ENCODE measurements at regions not wholly inside any gene's neighbourhood (a gene's known extent, or its start where the extent isn't known, plus 50 kb on each side); places are given as distances from the start of the nearest gene placed in this dataset.
"Not testable (repeated sequence)": the region's sequence is repeated elsewhere in the genome, so short reads cannot be mapped to it uniquely, and the experiment has no call there.

DNA sequence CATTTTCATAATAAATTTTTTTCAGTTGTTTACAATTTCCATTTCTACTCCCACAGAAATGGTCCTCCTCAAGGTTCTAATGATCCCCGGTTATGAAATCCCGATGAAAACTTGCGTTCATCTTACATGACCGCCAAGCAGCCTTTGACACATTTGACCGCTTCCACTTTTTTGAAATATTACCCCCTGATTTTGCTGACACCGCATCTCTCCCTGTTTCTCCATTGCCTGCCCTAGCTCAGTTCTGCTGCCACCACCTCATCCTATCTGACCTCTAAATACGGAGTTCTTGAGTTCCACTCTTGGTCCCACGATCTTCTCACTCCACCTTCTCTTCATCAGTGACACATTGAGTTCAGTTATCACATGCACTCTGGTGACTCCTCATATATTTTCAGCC is 74.1 kb downstream of the SLC35B3 start:
- no peak for DNase-seq (ENCODE audit: low spot score)

DNA sequence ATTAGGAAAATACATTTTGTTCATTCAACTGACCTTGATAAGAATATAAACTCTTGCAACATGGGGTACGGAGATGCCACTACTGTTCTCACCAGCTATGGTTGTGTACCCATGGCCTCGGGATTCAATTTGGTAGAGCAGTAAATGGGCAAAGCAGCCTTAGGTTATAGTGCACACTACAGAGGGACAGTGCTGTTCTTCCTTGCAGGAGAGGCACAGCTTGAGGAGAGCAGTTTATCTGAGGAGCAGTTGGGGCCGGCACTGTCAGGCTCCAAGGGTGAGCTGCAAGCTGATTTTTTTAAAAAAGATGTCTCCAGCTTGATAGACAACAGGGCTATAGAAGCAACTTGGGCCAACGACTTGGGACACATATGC is 82.4 kb downstream of the SLC35B3 start:
- no peak for DNase-seq (ENCODE audit: low spot score)

DNA sequence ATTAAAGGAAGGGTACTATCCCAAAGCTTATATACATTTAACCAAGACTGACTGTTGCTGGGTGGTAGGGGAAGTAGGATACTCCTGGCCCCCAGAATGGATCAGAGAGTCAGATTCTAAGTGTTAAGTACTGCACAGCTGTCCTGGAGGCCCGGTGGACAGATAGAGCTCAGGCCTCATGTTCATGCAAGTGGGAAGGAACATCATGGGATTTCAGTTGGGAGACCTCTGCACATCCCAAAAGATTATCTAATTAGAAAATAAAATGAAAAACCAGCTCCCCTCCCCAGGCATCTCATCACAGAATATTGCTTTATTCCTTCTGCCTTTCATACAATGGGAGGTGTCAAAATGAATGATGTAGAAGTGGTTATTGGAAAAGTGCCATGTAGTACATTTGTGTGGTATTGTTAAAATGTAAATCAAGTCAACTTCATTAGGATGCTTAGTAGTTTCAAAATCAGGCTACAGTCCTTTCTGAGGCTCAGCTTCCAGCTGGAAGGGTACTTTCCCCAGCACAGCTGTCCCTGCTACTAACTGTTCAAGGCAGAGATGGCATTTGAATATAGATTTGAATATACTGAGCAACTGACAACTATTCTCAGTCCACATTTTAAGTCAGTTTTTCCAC is 82.9 kb downstream of the SLC35B3 start:
- DNase-seq (ENCODE audit: low spot score) = no peak

DNA sequence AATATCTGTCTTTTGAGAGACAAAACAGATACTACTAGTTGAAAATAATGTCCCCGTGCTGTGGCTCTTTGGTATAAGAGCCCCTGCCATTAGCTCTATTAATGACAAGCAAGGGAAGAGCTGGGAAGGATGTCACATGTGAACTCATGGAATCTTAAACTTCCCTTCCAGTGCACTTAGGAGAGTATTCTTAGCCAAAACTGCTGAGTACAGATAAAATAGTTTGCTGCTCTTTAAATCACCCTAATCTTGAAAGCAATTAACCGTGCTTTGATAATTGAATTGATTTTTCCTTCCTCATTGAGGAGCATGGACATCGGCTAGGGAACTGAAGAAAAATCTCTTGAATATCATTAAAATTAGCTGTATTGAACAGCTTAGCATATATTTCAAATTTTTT is 91.7 kb downstream of the SLC35B3 start:
- DNase-seq (ENCODE audit: low spot score) = no peak

DNA sequence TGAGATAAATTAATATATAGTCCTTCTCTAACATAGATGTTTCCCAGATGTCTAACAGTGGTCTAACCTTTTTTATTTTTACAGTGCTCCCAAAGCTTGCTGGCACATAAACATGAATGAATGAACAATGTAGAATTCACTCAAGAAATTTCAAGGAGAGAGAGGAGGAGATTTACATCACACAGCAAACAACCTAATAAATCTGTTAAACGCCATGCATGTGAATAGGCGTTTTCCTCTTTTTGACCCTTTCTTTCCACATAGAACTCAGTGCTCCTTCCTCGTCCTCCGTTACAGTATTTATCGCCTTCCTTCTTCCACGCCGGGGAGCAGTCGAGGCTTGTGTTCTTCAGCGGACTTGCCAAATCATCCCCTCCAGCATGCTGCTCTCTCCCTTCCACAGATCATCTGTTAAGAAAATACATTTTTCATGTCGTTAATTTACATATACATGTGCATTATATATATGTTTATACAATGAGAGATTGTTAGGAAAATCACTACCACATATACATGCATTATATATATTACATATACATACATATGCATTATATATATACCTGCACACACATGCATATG is 93.0 kb downstream of the SLC35B3 start:
- DNase-seq (ENCODE audit: low spot score) = no peak

DNA sequence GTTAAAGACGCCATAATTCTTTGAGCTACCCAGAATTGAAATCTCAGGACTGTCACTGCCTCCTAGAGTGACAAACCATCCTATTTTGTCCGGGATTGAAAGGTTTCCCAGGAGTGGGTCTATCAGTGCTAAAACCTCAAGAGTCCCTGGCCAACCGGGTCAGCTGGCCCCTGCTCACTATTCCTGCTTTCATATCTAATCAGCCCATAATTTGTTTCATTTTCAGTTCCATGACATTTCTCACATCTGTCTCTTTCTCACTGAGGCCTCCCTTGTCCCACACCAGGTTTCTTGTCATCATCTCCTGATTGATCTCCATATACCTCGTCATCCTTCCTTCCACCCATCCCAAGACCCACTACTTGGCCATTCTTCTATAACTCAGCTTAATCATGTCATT is 98.2 kb downstream of the SLC35B3 start:
- no peak for DNase-seq (ENCODE audit: low spot score)

DNA sequence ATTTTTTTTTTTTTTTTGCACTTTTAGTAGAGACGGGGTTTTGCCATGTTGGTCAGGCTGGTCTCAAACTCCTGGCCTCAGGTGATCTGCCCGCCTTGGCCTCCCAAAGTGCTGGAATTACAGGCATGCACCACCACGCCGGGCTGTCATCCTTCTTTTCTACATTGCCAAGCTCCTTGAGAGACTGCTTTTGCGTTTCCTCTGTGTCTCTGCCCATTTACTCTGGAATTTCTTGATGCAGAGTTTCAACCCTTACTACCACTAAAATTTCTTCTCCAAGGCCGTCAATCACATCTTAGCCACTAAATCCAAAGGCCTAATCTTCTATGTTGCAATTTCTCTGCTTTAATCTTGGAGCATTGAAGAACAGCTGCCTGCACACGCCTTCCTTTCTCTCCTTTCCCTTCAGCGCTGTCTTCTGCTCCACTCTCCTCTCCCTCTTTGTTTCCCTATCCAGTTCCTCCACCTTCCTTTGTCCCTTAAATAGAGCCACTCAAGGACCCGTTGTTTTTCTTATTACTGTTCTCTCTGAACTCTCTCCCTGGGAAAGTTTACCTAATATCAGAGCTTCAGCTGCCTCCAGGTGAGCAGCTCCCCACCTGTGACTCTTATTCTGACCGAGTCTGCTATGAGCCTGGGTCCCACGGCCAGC is 98.8 kb downstream of the SLC35B3 start:
- no peak for DNase-seq (ENCODE audit: low spot score)

DNA sequence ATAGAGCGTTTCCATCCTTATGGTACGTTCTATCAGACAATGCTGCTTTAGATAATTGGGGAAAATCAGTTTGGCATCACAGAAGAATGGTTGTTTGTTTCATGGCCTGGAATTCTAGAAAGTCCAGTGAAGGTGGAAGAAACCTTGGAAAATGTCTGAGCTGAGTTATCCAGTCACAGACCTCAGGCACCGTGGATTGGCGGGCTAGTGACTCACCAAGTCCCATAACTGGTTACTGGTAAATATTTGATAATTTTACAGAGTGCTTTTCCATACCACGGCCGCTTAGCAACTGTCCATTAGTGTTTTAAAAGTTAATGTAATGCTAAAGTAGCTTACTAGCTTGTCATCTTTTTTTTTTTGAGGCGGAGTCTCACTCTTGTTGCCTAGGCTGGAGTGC is 99.4 kb downstream of the SLC35B3 start:
- DNase-seq (ENCODE audit: low spot score) = no peak

DNA sequence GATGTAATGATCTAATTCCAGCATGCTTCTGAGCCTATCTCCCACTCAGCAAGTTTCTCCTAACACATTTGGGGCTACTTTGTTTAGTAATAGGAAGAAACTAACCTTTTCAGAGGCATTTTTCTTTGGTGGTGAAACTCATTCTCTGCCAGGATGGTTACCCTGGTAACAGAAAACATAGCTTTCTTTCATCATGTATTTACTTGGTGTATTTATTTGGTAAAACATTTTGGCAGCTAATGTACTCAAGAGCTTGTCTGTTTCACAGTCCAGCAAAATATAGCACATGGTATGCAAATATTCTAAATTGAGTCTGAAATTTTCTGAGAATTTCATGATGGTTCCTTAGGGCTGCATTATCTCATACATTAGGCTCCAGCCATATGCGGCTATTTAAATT is 100.0 kb downstream of the SLC35B3 start:
- no peak for DNase-seq (ENCODE audit: low spot score)

DNA sequence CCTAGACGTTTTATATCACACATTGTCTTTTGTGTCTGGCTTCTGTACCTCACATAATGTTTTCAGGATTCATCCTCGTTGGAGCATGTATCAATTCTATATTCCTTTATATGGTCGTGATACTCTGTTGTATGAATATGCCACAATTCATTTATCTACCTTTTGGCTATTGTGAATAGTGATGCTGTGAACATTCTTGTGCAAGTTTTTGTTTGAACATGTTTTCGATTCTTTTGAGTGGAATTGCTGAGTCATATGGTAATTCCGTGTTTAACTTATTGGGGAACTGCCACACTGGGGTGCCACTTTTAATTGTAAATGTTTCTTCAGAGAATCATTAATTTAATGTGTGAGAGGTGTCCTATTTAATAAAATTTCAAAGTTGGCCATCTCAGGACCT is 101.2 kb downstream of the SLC35B3 start:
- DNase-seq (ENCODE audit: low spot score) = no peak

DNA sequence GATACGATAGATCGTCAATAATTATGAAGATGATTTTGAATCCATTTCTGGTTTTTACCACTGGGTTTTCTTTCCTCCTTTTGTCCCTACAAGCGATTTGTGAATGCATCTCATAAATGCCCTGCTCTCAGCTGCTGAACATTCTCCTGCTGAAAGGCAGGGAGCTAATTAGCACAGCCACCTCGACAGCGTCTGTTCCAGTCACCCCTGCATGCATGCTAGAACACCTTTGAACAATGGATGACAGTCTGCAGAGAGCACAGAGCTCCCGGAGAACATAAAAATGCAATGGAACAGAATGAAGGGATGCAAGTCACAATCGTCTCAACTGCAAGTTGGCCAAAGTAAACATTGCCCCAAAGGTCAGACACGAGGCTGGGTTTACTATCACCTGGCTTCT is 105.8 kb downstream of the SLC35B3 start:
- no peak for DNase-seq (ENCODE audit: low spot score)

DNA sequence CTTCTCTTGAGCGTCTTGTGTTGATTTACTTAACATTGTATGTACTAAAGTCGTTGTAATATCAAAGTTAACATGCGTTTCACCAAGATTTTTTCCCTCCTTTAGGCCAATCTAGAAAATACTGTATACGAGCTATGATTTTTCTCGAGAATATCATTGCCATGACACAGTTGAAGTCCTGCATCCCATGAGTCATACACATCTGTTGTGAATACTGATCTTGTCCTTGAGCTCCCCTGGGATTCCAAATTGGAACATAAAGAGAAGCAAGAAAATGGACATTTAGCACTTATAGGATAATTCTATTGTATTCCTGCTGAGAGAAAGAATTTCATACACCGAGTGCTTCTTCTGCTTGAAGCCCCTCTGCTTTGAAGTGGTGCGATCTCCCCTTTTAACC is 109.6 kb downstream of the SLC35B3 start:
- DNase-seq (ENCODE audit: low spot score) = no peak

DNA sequence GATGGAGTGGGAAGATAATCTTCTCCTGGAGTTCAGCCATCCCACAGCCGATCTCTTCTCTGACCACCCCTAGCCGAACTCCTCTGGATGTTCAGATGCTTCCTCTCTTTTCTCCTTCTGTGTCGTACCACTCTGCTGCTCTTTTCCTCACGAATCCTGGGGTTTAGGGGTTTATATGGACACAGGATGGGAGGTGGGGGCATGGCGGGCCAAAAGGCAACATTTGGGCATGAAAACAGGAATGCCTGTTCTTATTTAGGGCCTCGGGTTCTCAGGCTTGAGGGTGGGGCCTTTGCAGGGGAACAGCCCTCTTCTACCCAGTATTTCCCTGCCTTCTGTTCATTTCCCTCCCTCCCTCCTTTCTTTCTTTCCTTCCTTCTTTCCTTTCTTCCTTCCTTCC is 112.7 kb downstream of the SLC35B3 start:
- no peak for DNase-seq (ENCODE audit: low spot score)

DNA sequence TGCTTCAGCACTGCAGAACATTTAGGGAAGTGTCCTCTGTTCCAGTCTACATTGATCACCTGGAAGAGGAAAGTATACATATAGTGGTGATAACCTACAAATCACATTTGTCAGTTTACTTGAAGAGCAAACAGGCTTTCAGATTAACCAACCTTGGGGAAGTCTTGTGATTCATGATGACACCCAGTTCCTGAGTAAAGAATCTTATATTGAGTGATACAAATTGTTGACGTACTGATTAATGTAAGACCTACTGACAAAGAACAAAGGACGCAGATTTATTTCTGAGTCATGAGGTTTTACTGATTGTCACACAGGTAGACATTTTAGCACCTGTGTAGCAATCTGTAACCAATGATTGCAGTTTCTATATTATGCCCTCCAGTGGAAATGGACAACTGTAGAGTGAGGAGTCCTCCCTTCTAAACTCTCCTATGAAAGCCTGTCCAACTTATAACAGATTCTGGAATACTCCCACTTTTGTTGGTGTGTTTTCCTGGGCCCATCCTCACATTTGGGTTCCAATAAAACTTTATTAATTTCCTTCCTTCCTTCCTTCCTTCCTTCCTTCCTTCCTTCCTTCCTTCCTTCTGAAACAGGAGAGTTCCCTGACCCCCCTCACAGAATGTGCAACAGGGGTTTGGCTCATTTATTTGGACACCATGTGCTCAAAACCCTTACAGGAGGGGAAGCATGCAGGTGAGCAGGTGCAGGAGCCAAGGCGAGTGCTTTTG is 113.5 kb downstream of the SLC35B3 start:
- no peak for DNase-seq (ENCODE audit: low spot score)

DNA sequence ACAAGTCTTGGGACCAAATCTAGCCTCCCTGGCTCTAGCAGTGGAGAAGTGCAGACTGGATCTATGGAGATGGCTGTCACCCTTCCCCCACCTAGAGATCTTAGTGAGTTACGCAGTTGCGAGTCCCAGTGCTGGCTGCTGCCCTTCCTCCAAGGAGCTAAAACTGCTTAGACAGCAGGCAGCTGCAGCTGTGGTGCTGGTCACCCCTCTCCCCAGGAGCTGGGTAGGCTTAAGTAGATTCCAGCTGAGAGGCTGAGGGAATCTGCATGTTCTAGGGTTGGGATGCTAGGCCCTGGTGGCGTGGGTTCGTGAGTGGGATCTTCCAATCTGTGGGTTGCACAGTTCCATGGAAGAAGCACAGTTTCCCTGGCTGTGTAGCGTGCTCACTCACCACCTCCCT is 120.2 kb downstream of the SLC35B3 start:
- no peak for DNase-seq (ENCODE audit: low spot score)

DNA sequence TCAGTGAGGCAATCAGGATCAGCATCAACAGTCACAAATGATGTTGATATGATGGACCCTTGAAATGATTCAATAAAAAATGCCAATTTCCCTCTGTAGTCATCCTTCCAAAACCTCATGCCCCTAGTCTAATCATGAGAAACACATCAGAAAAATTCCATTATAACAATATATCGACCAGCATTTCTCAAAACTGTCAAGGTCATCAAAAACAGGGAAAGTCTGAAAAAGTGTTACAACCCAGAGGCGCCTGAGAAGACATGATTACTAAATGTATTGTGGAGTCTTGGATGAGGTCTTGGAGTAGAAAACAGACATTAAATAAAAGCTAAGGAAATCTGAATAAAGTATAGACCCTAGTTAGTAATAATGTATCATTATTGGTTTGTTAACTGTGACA is 133.8 kb downstream of the SLC35B3 start:
- no peak for DNase-seq (ENCODE audit: low spot score)

DNA sequence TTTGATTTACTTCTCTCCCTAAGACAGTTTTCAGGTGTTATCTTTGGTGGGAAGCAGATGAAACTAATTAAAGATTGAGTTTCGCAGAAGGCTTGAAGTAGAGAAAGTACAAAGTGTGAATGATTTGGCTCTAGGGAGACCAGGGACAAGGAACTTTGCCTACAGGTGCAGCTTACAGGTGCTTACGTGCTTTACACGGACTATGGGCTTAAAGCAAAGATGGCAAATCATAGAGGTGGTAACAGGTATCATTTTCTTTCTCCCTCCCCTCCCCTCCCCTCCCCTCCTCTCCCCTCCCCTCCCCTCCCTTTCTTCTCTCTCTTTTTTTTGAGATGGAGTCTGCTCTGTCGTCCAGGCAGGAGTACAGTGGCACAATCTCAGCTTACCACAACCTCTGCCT is 136.3 kb downstream of the SLC35B3 start:
- no peak for DNase-seq (ENCODE audit: low spot score)

DNA sequence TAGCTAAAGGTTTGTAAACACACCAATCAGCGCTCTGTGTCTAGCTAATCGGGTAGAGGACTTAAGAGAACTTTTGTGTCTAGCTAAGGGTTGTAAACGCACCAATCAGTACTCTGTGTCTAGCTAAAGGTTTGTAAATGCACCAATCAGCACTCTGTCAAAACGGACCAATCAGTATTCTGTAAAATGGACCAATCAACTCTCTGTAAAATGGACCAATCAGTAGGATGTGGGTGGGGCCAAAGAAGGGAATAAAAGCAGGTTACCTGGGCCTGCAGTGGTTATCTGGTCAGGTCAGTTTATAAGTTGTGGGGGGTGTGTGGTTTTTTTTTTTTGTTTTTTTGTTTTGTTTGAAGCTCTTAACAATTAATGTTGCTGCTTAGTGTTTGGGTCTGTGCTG is 152.4 kb downstream of the SLC35B3 start:
- not testable (repeated sequence) for DNase-seq (ENCODE audit: low spot score)

DNA sequence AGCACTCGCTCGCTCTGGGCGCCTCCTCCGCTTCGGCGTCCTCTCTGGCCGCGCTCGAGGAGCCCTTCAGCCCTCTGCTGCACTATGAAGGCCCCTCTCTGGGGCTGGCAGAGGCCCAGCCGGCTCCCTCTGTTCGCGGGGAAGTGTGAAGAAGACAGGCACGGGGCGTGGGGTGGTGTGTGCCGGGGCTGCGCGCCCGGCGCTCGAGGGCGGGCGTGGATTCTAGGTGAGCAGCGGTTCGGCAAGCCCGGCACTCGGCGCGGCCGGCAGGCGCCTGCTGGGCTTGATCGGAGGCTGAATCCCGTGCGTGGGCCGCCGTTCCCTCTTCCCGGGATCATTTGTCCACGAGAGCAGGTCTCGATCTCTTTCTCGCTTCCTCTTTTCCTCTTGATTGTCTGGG is 153.0 kb downstream of the SLC35B3 start:
- no peak for DNase-seq (ENCODE audit: low spot score)

DNA sequence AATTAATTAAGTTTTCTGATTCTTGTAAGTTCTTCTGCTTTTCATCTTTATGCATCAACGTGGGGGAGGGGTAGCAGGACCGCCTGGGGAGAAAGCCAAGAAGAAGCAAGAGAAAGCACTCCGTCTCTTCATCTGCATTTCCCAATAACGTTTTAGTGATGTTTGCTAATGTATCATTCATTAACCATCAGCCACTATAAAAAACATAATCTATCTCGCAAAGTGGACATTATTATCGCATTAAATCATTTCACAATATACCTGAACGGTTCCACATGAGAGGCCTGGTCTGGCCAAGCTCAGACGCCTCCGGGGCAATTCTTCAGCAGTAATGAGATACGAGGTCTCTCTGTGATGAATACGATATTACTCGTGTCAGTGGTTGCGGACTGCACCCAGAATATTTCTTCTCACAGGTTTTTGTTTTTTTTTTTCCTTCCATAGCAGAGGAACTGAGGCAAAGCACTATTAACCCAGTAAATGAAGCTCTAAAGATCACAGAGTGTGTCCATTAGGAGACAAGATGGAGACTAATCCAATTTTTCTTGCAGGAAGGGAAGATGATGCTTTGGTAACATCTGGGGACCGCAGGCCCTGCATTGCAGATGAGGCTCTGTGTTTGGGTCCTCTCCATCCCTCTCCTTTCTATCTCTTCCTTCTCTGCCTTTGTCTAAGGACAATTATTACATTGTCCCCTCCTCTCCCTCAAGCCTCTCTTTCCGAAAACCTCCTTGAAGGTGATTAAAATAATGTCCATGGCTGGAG is 156.1 kb downstream of the SLC35B3 start:
- DNase-seq (ENCODE audit: low spot score) = no peak

DNA sequence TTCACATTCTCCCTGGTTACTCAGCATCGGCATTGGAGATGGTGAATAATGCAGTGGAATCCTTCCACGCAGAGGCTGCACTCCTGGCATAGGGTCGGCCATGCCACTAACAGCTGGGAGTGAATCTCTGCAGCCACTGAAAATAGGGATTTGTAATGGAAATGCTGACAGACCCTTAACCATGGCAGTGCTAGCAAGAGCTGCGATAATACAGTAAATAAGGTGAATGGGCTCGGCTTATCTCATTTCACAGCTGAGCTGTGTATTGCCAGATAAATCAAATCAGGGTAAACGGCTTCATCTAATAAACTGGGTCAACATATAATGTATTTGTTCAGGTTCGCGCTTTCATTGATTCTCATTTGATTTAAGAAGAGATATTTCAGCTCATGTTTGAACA is 156.8 kb downstream of the SLC35B3 start:
- DNase-seq (ENCODE audit: low spot score) = no peak

DNA sequence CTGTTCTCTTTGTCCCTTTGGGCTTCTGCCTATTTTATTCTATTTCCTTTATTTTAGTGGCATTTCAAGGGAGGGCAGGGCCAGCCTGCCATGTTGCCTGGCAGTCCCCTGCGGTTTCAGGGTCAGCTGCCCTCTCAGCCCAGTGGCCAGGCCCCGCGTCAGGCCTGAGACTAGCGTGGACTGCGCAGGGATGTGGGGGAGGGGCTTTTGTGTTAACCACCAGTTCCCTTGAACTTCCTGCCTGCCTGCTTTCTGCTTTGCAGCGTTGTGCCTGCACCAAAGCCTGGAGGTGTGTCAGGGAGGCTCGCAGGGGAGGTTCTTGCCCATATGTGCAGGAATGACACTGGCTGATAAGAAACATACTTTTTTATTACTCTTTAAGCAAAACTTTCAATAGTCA is 157.6 kb downstream of the SLC35B3 start:
- DNase-seq (ENCODE audit: low spot score) = no peak

DNA sequence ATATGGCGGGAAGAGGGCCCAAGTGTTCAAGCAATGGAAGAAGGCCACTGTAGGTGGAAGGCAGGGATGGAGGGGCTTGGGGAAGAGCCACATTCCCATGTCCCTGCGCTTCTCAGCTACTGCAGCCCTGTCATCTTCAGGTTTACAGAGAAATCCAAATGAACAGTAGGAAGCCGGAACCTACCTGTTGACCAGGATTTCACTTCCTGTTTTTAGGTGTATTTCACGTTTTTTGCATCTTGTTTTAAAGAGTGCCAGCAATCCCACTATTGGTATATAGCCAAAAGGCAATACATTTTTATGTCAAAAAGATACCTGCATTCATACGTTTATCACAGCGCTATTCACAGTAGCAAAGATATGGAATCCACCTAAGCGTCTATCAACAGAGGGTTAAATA is 159.2 kb downstream of the SLC35B3 start:
- DNase-seq (ENCODE audit: low spot score) = no peak

All from pons (tissue), 1 donor.